AG10803 (cell line): ENCODE measurements at regions not wholly inside any gene's neighbourhood (a gene's known extent, or its start where the extent isn't known, plus 50 kb on each side); places are given as distances from the start of the nearest gene placed in this dataset.
"Not testable (repeated sequence)": the region's sequence is repeated elsewhere in the genome, so short reads cannot be mapped to it uniquely, and the experiment has no call there.

Source experiments
- DNase-seq: peaks from one replicate; pipeline ENCODE4 v3.0.0; 2010; ENCODE audit warnings: low read depth
- H3K4me3 ChIP-seq: 2 replicates; pipeline ENCODE4 v1.5.1; 2011; ENCODE audit warnings: mild to moderate bottlenecking, low read length, control low read depth
- TF ChIP-seq, protein P1 (sequence below): conservative IDR thresholded peaks from 2 replicates; pipeline ENCODE4 v1.5.1; 2011; ENCODE audit warnings: mild to moderate bottlenecking, low read length, control low read depth, inconsistent platforms

DNA sequence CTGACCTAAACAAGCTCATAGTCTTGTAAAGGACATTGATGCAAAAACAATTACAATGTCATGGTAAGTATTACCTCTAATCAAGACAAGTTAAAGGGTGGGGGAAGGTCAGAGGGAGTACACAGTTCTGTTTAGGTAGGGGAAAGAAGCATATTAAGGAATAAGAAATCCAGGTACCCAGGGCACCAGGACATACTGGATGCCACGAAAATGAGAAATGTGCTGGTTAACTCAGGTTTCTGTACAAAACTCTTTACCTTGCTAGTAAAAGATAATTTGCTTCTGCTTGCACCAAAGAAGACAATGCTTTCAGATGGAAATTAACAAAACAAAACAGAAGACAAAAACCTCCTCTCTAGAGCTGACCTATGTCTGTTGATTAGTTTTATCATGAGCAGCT is 70.7 kb upstream of the MED13 start:
- no peak for DNase-seq
- TF ChIP-seq, protein P1, sequence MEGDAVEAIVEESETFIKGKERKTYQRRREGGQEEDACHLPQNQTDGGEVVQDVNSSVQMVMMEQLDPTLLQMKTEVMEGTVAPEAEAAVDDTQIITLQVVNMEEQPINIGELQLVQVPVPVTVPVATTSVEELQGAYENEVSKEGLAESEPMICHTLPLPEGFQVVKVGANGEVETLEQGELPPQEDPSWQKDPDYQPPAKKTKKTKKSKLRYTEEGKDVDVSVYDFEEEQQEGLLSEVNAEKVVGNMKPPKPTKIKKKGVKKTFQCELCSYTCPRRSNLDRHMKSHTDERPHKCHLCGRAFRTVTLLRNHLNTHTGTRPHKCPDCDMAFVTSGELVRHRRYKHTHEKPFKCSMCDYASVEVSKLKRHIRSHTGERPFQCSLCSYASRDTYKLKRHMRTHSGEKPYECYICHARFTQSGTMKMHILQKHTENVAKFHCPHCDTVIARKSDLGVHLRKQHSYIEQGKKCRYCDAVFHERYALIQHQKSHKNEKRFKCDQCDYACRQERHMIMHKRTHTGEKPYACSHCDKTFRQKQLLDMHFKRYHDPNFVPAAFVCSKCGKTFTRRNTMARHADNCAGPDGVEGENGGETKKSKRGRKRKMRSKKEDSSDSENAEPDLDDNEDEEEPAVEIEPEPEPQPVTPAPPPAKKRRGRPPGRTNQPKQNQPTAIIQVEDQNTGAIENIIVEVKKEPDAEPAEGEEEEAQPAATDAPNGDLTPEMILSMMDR: no peak
- H3K4me3 ChIP-seq: no peak overlapping the region

DNA sequence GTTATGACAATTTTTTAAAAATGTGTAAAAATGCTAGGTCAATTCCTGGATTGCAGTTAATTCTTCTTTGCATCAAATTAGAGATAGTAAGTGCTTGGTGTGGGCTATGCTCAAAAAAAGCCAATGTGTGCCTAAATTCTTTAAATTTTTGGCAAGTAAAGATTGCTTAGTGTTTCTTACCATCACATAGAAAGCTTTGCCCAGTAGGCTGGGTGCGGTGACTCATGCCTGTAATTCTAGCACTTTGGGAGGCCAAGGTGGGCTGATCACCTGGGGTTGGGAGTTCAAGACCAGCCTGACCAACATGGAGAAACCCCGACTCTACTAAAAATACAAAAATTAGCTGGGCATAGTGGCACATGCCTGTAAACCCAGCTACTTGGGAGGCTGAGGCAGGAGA is 70.0 kb upstream of the MED13 start:
- DNase-seq: peak; percentile 9
- H3K4me3 ChIP-seq: not testable (repeated sequence)

DNA sequence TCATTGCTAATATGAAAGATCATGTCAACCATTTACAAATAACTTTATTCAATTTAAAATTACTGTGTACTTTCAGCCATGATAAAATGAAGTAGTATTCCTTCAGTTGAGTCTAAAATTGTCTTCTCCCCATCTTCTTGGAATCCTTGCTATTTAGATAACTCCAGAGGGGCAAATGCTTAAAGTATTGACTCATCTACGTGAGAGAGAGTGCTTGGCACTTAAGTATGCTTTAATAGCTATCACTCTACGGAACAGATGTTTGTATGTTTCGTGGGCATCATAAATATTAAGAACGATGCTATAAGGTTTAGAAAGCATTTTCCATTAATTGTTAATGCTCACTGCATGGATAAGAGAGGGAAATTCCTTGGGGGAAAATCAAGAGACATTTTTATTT is 69.3 kb upstream of the MED13 start:
- TF ChIP-seq, protein P1: no peak
- no peak overlapping the region for H3K4me3 ChIP-seq
- DNase-seq: peak; percentile 29

- H3K4me3 ChIP-seq, DNase-seq: not testable (repeated sequence)
Measured at GRCh38 chr17:62131271-62131670, 66.2 kb upstream of the MED13 start.

GRCh38 chr17:62130739-62131138 is 65.7 kb upstream of the MED13 start:
- DNase-seq: no peak
- TF ChIP-seq, protein P1: no peak
- no peak overlapping the region for H3K4me3 ChIP-seq

DNA sequence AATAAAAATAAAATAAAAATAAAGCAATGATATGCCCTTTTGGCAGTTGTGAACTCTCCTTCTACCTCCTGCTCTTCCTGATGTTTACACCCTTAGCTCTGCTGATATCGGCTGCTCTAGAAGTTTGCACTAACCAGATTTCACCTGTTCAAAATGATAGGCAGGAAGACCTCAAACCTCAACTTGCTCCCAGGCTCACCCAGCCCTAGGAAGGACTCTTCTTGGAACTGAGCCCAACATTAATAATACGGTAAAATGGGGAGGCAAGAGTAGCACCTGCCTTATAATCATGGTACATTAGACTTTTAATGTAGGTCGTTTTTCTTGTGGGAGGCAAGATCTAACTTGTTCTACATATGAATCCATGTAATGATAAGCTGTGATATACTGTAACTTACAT is 61.2 kb upstream of the MED13 start:
- no peak overlapping the region for H3K4me3 ChIP-seq
- no peak for DNase-seq
- TF ChIP-seq, protein P1: no peak

DNA sequence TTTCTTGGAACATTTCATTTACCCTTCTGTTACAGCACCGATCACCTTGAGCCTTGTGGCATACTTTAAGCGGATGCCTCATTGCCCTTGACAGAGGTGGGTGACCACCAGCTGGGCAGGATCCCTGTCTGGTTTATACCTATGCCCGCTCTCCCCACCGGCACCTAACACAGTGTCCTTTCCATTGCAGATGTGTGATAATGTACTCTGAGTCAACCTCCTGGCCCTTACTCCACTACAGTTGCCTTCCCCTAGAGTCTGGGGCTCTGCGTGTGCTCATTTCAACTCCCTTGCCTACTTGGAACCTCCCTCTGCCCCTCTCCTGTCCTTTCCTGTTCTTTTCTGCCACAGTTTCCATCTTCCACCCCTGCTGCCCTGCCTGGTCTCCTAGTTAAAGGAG is 60.2 kb upstream of the MED13 start:
- no peak for DNase-seq
- H3K4me3 ChIP-seq: no peak overlapping the region
- TF ChIP-seq, protein P1: no peak

DNA sequence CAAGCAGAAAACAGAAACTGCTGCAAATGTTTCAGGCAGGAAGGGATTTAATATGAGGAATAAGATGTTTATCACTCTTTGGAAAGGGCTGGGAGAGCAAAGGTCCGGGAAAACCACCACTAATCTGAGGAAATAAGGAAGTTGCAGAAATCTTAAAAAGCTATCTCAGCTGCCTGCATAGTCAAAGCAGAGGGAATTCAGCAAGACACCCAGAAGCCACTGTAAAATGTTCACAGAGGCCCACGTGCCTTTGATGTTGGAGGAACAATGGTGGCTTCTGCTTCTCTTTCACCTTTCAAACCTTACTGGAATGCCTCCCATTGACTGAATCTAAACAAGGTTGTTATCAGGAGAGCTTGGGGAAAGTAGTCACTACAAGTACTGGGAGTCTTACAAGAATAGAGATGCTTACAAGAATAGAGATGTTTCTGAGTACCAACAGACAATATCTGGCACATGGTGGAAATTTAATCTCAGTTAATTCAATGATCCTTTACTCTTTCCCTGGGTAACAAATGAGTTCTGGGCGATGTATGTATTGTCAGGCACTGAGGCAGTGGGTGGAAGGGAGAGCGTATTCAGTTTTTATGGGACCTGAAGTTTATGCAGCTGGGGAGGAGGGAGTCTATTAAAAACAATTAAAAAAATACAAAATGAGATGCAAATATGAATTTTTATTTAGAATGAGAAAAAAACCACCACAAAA is 56.1 kb upstream of the MED13 start:
- no peak for DNase-seq
- no peak overlapping the region for H3K4me3 ChIP-seq
- TF ChIP-seq, protein P1: no peak
